HCT116 (cell line): ENCODE measurements at regions not wholly inside any gene's neighbourhood (a gene's known extent, or its start where the extent isn't known, plus 50 kb on each side); places are given as distances from the start of the nearest gene placed in this dataset.

Experiments used
- ATAC-seq: fragments of 200-7000 bp; cut with Tn5 transposase; 2 replicates; pipeline ENCODE4 v1.9.1; 2020; ENCODE audit warnings: mild to moderate bottlenecking, moderate library complexity
- BruUV-seq: library from RNA; stranded (reverse); fragments of 400-500 nt; replicated peaks from 2 replicates; lab custom pipeline; 2021; lab: Mats Ljungman, UMichigan
- CTCF ChIA-PET: fragments of 300-600 bp; sonication (Branson Sonifier 250); formaldehyde crosslinking; loops from one replicate; lab custom pipeline; 2021; ENCODE audit warnings: antibody characterized with exemption; lab: Charles Lee
- POLR2A ChIA-PET: fragments of 300-600, 350-600 bp; sonication (Branson Sonifier 250); formaldehyde crosslinking; loops from one replicate; lab custom pipeline; 2021; ENCODE audit warnings: antibody characterized with exemption; lab: Charles Lee
- RAD21 ChIA-PET, 2 experiments: fragments of 300-600 bp; sonication (Branson Sonifier 250); formaldehyde crosslinking; loops; one replicate each; lab custom pipeline; 2023; ENCODE audit warnings: low total read pairs in 2 of 2; ENCODE audit not compliant: uncharacterized antibody in 2 of 2, unreplicated experiment in 2 of 2, low non-redundant PET in 1 of 2; lab: Charles Lee
- DNase-seq: peaks from one replicate; pipeline ENCODE4 v3.0.0-alpha.2; 2010; ENCODE audit warnings: low read depth, low spot score
- H2AFZ ChIP-seq: fragments of 200-600 bp; shearing (Covaris generic), sonication (generic); 2 replicates; pipeline ENCODE4 v1.6.1; 2017; ENCODE audit warnings: low read depth, mixed run types, mixed read lengths, antibody characterized with exemption, low read length; ENCODE audit not compliant: poor library complexity, severe bottlenecking
- H3K27ac ChIP-seq: 2 replicates; pipeline ENCODE4 v1.5.1; 2012; ENCODE audit warnings: low read depth, low read length
- H3K27me3 ChIP-seq: fragments of 200-600 bp; sonication (generic); 2 replicates; pipeline ENCODE4 v1.6.1; 2016; ENCODE audit warnings: mixed run types, low read length, mixed read lengths; ENCODE audit not compliant: insufficient read depth
- H3K36me3 ChIP-seq, 2 experiments: fragments of 200-500 bp in 1 of 2; fragments of 200-600 bp in 1 of 2; sonication (Bioruptor generic) in 1 of 2; sonication (generic) in 1 of 2; 2 replicates each; pipeline versions ENCODE4 v1.5.1 to v1.6.1; 2014 to 2016; ENCODE audit warnings: low read length in 2 of 2, inconsistent platforms in 1 of 2, mixed read lengths in 1 of 2, mixed run types in 1 of 2; ENCODE audit not compliant: insufficient read depth in 2 of 2, control insufficient read depth in 1 of 2
- H3K4me1 ChIP-seq, 2 experiments: fragments of 200-600 bp in 1 of 2; sonication (generic) in 1 of 2; 2 replicates each; pipeline versions ENCODE4 v1.5.1 to v1.6.1; 2012 to 2017; ENCODE audit warnings: low read length in 2 of 2, inconsistent platforms in 1 of 2, mild to moderate bottlenecking in 1 of 2, mixed read lengths in 1 of 2, mixed run types in 1 of 2, moderate library complexity in 1 of 2; ENCODE audit not compliant: insufficient read depth in 2 of 2, control insufficient read depth in 1 of 2
- H3K4me2 ChIP-seq: fragments of 200-600 bp; sonication (generic); 2 replicates; pipeline ENCODE4 v1.6.1; 2017; ENCODE audit warnings: mixed run types, low read length, mixed read lengths
- H3K4me3 ChIP-seq, 2 experiments: fragments of 200-600 bp in 1 of 2; sonication (generic) in 1 of 2; replicated peaks in 1 of 2; 2 replicates each; pipeline ENCODE4 v1.5.1; 2011 to 2016; ENCODE audit warnings: low read length in 2 of 2, control low read depth in 1 of 2, low read depth in 1 of 2, mild to moderate bottlenecking in 1 of 2, mixed read lengths in 1 of 2, mixed run types in 1 of 2
- H3K79me2 ChIP-seq: fragments of 200-600 bp; sonication (generic); 2 replicates; pipeline ENCODE4 v1.6.1; 2017; ENCODE audit warnings: mild to moderate bottlenecking, mixed run types, low read length, moderate library complexity, mixed read lengths; ENCODE audit not compliant: insufficient read depth
- H3K9ac ChIP-seq: fragments of 200-600 bp; sonication (generic); 2 replicates; pipeline ENCODE4 v1.6.1; 2016; ENCODE audit warnings: low read length, mixed read lengths
- H3K9me2 ChIP-seq: fragments of 200-600 bp; sonication (generic), shearing (Covaris generic); 2 replicates; pipeline ENCODE4 v1.6.1; 2017; ENCODE audit warnings: mixed run types, mild to moderate bottlenecking, moderate library complexity; ENCODE audit not compliant: insufficient read depth
- H3K9me3 ChIP-seq, 2 experiments: fragments of 200-500 bp in 1 of 2; fragments of 200-600 bp in 1 of 2; sonication (Bioruptor generic) in 1 of 2; sonication (generic) in 1 of 2; 2 replicates each; pipeline ENCODE4 v1.6.1; 2014 to 2017; ENCODE audit warnings: low read length in 2 of 2, mixed read lengths in 2 of 2, inconsistent platforms in 1 of 2, low read depth in 1 of 2, mild to moderate bottlenecking in 1 of 2, mixed run types in 1 of 2, moderate library complexity in 1 of 2; ENCODE audit not compliant: control insufficient read depth in 1 of 2, insufficient read depth in 1 of 2
- H4K20me1 ChIP-seq: fragments of 200-600 bp; sonication (generic), shearing (Covaris generic); 2 replicates; pipeline ENCODE4 v1.6.1; 2017; ENCODE audit warnings: mixed run types, mild to moderate bottlenecking, moderate library complexity; ENCODE audit not compliant: insufficient read depth
- CEBPB ChIP-seq: IDR thresholded peaks from 2 replicates; pipeline ENCODE4 v1.6.1; 2012; ENCODE audit warnings: low read depth
- ELF1 ChIP-seq: IDR thresholded peaks from 2 replicates; pipeline ENCODE4 v1.6.1; 2012; ENCODE audit warnings: low read depth, borderline replicate concordance
- EZH2 ChIP-seq: fragments of 200-600 bp; sonication (generic); IDR thresholded peaks from 2 replicates; pipeline ENCODE4 v1.6.1; 2017; ENCODE audit warnings: antibody characterized with exemption, mixed run types
- FOSL1 ChIP-seq: IDR thresholded peaks from 2 replicates; pipeline ENCODE4 v1.6.1; 2012; ENCODE audit warnings: low read depth
- JUND ChIP-seq: IDR thresholded peaks from 2 replicates; pipeline ENCODE4 v1.6.1; 2012
- MAX ChIP-seq: IDR thresholded peaks from 2 replicates; pipeline ENCODE4 v1.6.1; 2012
- POLR2A ChIP-seq: IDR thresholded peaks from 2 replicates; pipeline ENCODE4 v1.7.0; 2011; ENCODE audit warnings: borderline replicate concordance; ENCODE audit not compliant: insufficient read depth, insufficient read length; ENCODE audit errors: extremely low read depth
- RAD21 ChIP-seq: IDR thresholded peaks from 2 replicates; pipeline ENCODE4 v1.6.1; 2012; ENCODE audit warnings: low read depth, mild to moderate bottlenecking
- TCF7L2 ChIP-seq: IDR thresholded peaks from 2 replicates; pipeline ENCODE4 v1.7.0; 2011; ENCODE audit warnings: borderline replicate concordance, inconsistent platforms; ENCODE audit not compliant: insufficient read depth, insufficient read length; ENCODE audit errors: extremely low read depth
- YY1 ChIP-seq: IDR thresholded peaks from 2 replicates; pipeline ENCODE4 v1.6.1; 2011; ENCODE audit warnings: low read length, low read depth, moderate library complexity, mild to moderate bottlenecking; ENCODE audit not compliant: insufficient replicate concordance; ENCODE audit errors: extremely low read depth
- ZBTB33 ChIP-seq: IDR thresholded peaks from 2 replicates; pipeline ENCODE4 v1.6.1; 2011; ENCODE audit warnings: mild to moderate bottlenecking, low read length, moderate library complexity; ENCODE audit not compliant: insufficient replicate concordance; ENCODE audit errors: extremely low read depth
- ZNF274 ChIP-seq: fragments of 200-500 bp; sonication (Bioruptor generic); IDR thresholded peaks from 2 replicates; pipeline ENCODE4 v1.6.1; 2014; ENCODE audit warnings: mild to moderate bottlenecking, low read depth, low read length, inconsistent platforms
- intact Hi-C: fragments of 100-400 bp; cut with micrococcal nuclease; formaldehyde crosslinking; loops from 2 replicates; pipeline ENCODE4 v1.10.0; 2022

GRCh38 chr1:91594383-91595055, 93.9 kb downstream of the CDC7 start:
- POLR2A ChIA-PET = no interaction called here

More at GRCh38 chr1:91594383-91595055, 93.9 kb downstream of the CDC7 start:
- H3K79me2 ChIP-seq = no peaks in the 10 kb centered on the region
- no peaks in the 10 kb centered on the region for H3K9me2 ChIP-seq
- ATAC-seq (no peak), DNase-seq (no peak)
- no peaks in the 10 kb centered on the region for H3K36me3 ChIP-seq
- no peaks in the 10 kb centered on the region for H4K20me1 ChIP-seq
- no peaks in the 10 kb centered on the region for H3K27me3 ChIP-seq
- H3K4me3 ChIP-seq = no peak overlapping the region
- no peak overlapping the region for H3K4me2 ChIP-seq
- ChIA-PET CTCF (no interaction called here), RAD21 (no interaction called here)
- no peak overlapping the region for H3K27ac ChIP-seq
- H3K9ac ChIP-seq = no peak overlapping the region
- no peaks in the 10 kb centered on the region for H3K4me1 ChIP-seq
- H2AFZ ChIP-seq = no peak overlapping the region
- BruUV-seq = no TSS peak
- TF ChIP-seq MAX (no peak), ZNF274 (no peak), FOSL1 (no peak), ELF1 (no peak), POLR2A (no peak), JUND (no peak), RAD21 (no peak), EZH2 (no peak), TCF7L2 (no peak), CEBPB (no peak), ZBTB33 (no peak), YY1 (no peak)
- intact Hi-C loops = no loop called here
- no peaks in the 10 kb centered on the region for H3K9me3 ChIP-seq
